Posterior cingulate gyrus (tissue), 11 donors: ENCODE measurements at regions not wholly inside any gene's neighbourhood (a gene's known extent, or its start where the extent isn't known, plus 50 kb on each side); places are given as distances from the start of the nearest gene placed in this dataset.
"Not testable (repeated sequence)": the region's sequence is repeated elsewhere in the genome, so short reads cannot be mapped to it uniquely, and the experiment has no call there.

Experiments used
- DNase-seq, 10 donors: peaks; one replicate each; pipeline versions ENCODE4 v3.0.0 to v3.0.0-alpha.2; 2020 to 2021; ENCODE audit warnings: mixed read lengths in 3 of 10
- intact Hi-C: fragments of 100-400 bp; cut with DNase I; formaldehyde crosslinking; loops from one replicate; pipeline ENCODE4 v1.15.1; 2023

GRCh38 chr20:40634891-40635290 lies 54.1 kb downstream of the MAFB start:
- no peak for DNase-seq
- intact Hi-C loops = no loop called here

DNA sequence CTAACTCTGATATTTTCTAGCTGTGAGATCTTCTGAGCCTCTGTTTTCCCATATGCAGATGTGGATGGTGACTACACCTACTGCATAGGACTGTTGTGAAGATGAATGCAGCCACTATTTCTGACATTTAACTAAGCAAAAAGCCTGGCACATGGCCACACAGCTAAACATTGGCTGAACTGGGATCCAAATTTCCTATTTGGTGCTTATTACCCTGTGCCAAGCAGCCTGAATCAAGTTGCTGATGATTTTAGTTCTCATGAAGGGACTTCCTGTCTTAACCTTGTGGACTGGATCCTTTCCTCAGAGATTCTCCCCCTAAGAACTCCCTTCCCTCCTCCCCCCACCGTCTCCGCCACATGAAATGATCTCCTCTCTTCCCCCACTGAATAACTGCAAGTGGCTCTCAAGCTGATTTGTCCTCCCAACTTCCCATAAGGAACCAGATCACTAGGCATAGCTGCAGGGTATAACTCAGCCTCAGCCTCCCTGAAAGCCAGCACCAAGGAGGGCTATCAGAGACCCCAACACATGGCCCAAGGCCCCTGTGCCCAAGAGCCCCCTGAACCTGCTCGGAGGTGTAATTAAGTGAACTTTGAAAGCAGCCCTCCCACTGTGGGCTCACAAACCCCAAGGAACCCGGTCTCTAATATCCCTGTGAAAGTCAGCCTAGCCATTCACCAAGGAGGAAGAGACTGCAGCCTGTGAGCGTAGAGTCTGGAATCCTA lies 55.7 kb downstream of the MAFB start:
- DNase-seq = no peak
- intact Hi-C loops = no loop called here

GRCh38 chr20:40632346-40632976 lies 56.6 kb downstream of the MAFB start:
- no peak for DNase-seq
- intact Hi-C loops = no loop called here

GRCh38 chr20:40631119-40631631 lies 57.9 kb downstream of the MAFB start:
- intact Hi-C loops = no loop called here
- DNase-seq = no peak

- intact Hi-C loops = no loop called here
- no peak for DNase-seq
Measured at GRCh38 chr20:40630713-40631112, 58.3 kb downstream of the MAFB start.

DNA sequence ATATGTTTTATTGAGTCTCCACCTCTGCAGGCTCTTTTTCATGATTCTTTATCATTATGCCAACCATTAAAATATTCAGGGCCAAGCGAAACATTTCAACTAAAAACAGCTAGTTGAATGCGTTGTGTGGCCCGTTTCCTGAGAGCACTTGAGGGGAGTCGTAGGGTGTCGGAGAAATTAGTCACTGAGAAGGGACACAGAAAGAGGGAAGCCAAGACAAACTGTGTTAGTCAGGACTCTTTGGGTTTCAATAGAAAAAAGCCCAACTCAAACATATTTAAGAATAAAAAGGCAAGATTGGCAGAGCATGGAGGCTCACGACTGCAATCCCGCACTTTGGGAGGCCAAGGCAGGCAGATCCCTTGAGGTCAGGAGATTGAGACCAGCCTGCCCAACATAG lies 58.9 kb downstream of the MAFB start:
- intact Hi-C loops = no loop called here
- no peak for DNase-seq

DNA sequence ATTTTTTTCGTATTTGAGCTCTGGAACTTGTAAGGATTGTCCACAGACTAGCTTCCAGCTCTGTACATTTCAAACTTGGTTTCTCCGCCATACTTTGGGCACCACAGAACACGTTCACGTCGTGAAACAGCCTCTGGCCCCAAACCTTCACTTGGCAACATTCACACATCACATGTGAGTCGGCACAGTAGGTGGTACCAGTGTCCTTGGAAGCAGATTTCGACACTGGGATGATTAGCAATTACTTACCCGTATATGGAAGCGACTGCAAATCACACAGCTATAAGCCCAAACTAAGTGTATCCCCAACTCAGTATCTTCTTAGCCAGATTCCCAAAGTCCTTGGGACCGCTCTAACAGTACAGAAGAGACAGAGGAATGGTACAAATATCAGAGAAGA lies 60.2 kb downstream of the MAFB start:
- intact Hi-C loops = no loop called here

GRCh38 chr20:40619053-40619452 lies 70.0 kb downstream of the MAFB start:
- DNase-seq, intact Hi-C loops: not testable (repeated sequence)

More for the DNA sequence above, 60.2 kb downstream of the MAFB start:
- no peak for DNase-seq

GRCh38 chr20:40617594-40617993 lies 71.4 kb downstream of the MAFB start:
- intact Hi-C loops = no loop called here
- DNase-seq = no peak

GRCh38 chr20:40612837-40613236 lies 76.2 kb downstream of the MAFB start:
- intact Hi-C loops = no loop called here

DNA sequence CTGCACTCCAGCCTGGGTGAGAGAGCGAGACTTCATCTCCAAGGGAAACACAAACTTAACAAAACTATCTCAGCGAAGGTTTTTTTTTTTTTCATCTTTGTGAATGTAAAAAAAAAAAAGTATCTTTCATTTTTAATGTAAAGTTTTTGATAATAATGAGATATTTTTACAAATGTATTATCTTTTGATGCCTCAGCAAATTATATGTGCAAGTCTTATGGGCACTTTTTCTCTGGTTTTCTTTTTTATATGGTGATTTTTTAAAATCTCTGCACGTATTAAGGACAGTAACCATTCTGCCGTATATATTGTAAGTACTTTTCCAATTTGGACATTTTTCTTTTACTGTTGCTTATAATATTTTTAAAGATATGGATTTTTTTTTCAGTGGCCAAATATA lies 76.8 kb downstream of the MAFB start:
- no peak for DNase-seq
- intact Hi-C loops = no loop called here

More at GRCh38 chr20:40612837-40613236, 76.2 kb downstream of the MAFB start:
- DNase-seq = no peak

DNA sequence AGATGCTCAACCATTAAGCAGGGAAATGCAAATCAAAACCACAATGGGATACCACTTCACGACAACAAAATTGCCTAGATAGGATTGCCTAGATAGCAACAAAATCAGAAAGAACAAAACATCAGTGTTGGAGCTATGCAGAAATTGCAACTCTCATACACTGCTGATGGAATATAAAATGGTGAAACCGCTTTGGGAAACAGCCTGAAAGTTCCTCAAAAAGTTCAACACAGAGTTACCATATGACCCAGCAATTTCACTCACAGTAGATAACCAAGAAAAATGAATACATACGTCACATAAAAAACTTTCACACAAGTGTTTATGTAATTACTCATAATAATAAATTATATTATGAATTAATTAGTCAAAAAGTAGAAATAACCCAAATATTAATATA lies 78.3 kb downstream of the MAFB start:
- intact Hi-C loops = no loop called here
- DNase-seq = no peak

- intact Hi-C loops = no loop called here
- DNase-seq = no peak
Measured at GRCh38 chr20:40607927-40608326, 81.1 kb downstream of the MAFB start.

GRCh38 chr20:40606660-40607059 lies 82.4 kb downstream of the MAFB start:
- DNase-seq = no peak

GRCh38 chr20:40606237-40606636 lies 82.8 kb downstream of the MAFB start:
- intact Hi-C loops = no loop called here
- no peak for DNase-seq

More at GRCh38 chr20:40606660-40607059, 82.4 kb downstream of the MAFB start:
- intact Hi-C loops = no loop called here

- intact Hi-C loops = no loop called here
- no peak for DNase-seq
Measured at GRCh38 chr20:40604416-40604815, 84.6 kb downstream of the MAFB start.

DNA sequence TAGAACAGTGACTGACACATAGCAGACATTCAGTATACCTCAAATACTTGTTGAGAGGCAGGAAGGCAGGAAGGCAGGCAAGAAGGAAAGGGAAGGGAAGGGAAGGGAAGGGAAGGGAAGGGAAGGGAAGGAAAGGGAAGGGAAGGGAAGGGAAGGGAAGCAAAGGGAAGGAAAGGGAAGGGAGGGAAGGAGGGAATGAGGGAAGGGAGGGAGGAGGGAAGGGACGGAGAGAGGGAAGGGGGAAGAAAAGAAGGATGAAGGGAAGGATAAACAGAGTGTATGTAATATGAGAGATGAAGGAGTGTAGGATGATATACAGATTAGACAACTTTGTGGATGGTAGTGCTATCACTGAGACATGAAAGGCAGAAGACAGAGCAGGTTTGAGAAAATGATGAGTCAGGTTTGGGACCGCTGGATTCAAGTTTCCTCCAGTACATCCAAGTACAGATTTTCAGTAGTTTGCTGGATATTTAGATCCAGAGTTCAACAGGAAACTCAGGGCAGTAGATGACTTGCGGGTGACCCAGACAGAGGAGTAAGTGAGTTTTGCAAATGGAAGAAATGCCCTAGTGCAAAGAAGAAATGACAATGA lies 85.9 kb downstream of the MAFB start:
- DNase-seq = no peak
- intact Hi-C loops = no loop called here

- intact Hi-C loops = no loop called here
Measured at GRCh38 chr20:40602381-40602780, 86.7 kb downstream of the MAFB start.

DNA sequence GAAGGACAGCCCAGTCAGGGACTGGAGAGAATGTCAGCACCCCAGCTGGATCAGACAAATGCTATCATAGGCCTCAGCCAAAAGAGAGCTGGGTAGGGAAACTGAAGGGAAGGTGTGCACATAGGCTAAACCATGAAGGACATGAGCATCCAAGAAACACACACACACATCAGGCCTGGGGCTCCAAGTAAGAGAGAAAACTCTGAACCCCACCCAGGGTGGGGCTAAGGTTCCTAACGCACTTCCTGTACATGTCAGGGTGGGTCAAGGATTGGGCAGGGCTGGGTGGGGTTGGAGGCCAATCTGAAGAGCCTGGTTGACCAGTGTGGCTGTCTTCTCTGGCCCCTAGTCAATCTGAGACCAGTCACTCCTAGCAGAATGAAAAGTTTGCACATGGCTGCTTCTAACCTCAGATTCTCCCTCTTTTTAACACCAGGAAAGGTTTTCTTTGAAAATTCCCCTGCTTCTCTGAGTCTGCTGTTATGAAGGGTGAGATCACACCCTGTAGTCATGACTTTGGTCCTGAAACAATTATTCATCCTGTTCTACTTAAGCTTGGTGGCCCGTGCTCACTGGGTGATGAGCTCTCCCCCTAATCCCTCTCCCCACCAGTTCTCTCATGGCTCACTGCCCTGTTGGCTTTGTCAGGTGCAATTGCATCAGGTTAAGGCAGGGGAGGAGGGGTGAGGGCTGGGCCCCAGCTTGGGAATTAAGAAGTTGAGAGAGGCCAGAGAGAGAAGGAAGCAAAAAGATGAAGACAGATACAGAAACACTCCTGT lies 88.4 kb downstream of the MAFB start:
- no peak for DNase-seq
- intact Hi-C loops = no loop called here

More at GRCh38 chr20:40602381-40602780, 86.7 kb downstream of the MAFB start:
- DNase-seq = no peak

DNA sequence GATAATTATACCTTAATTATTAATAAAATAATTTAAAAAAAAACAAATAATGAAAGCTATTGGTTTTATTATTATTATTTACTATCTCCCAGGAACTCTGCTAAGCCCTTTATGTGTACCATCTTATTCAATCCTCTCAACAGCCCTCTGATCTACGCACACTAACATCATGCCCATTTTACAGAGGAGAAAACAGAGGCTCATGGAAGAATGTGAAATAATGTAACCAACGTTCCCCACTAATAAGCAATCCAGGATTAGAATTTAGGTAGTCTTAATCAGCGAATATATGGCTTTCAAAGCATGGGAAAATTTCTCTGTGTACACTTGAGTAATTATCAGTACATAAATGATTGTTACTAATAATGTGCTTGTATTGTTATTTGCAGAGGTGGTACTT lies 89.0 kb downstream of the MAFB start:
- DNase-seq = no peak
- intact Hi-C loops = no loop called here

DNA sequence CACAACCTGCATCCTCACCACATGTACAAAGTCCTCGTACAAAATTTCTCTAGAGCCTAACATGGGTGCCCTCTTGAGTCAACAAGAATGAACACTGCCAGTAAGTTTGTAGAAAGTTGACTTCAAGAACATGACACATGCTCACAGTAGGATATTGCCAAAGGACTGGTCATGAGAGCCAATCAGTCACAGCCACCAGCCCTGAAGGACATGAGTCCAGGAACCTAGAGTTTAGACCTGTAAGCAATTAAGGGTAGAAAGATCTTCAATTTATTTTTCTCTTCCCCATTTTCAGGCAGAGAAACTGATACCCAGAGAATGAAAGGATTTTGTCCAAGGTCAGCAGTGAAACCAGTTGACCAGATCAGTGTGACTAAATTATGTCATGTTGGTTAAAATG lies 96.1 kb downstream of the MAFB start:
- intact Hi-C loops = no loop called here
- no peak for DNase-seq
